BE2C (cell line): ENCODE measurements at regions not wholly inside any gene's neighbourhood (a gene's known extent, or its start where the extent isn't known, plus 50 kb on each side); places are given as distances from the start of the nearest gene placed in this dataset.

ENCODE experiments used
- DNase-seq: peaks from one replicate; pipeline ENCODE4 v3.0.0-alpha.2; 2020
- H3K27me3 ChIP-seq: fragments of 250-450 bp; sonication (Bioruptor Pico); 2 replicates; pipeline ENCODE4 v1.5.1; 2020; ENCODE audit warnings: mild to moderate bottlenecking
- H3K36me3 ChIP-seq: fragments of 250-450 bp; sonication (Bioruptor Pico); 2 replicates; pipeline ENCODE4 v1.5.1; 2020; ENCODE audit warnings: mild to moderate bottlenecking
- H3K4me1 ChIP-seq: fragments of 250-450 bp; sonication (Bioruptor Pico); 2 replicates; pipeline ENCODE4 v1.5.1; 2020
- H3K4me3 ChIP-seq: 2 replicates; pipeline ENCODE4 v1.5.1; 2011; ENCODE audit warnings: low read depth, low read length
- H3K9me3 ChIP-seq: fragments of 250-450 bp; sonication (Bioruptor Pico); 2 replicates; pipeline ENCODE4 v1.5.1; 2020
- CTCF ChIP-seq: IDR thresholded peaks from 2 replicates; pipeline ENCODE4 v1.5.1; 2012; ENCODE audit warnings: mild to moderate bottlenecking, low read depth, low read length

GRCh38 chr1:80891871-80892270, 908.9 kb upstream of the ADGRL2 start:
- DNase-seq, result no peak
- H3K9me3 ChIP-seq, result no peaks in the 10 kb centered on the region
- TF ChIP-seq CTCF, result no peak
- no peaks in the 10 kb centered on the region for H3K27me3 ChIP-seq
- H3K4me3 ChIP-seq, result no peak overlapping the region
- no peaks in the 10 kb centered on the region for H3K4me1 ChIP-seq
- no peaks in the 10 kb centered on the region for H3K36me3 ChIP-seq

GRCh38 chr1:80882553-80882952, 918.2 kb upstream of the ADGRL2 start:
- no peak for TF ChIP-seq CTCF

GRCh38 chr1:80878343-80878742, 922.4 kb upstream of the ADGRL2 start:
- no peak for TF ChIP-seq CTCF
- Histone ChIP-seq H3K4me1 (no peaks in the 10 kb centered on the region), H3K4me3 (no peak overlapping the region), H3K36me3 (no peaks in the 10 kb centered on the region), H3K9me3 (no peaks in the 10 kb centered on the region), H3K27me3 (no peaks in the 10 kb centered on the region)
- DNase-seq, result no peak

More at GRCh38 chr1:80882553-80882952, 918.2 kb upstream of the ADGRL2 start:
- Histone ChIP-seq H3K27me3 (no peaks in the 10 kb centered on the region), H3K4me3 (no peak overlapping the region), H3K9me3 (no peaks in the 10 kb centered on the region), H3K36me3 (no peaks in the 10 kb centered on the region), H3K4me1 (no peaks in the 10 kb centered on the region)
- no peak for DNase-seq

- no peaks in the 10 kb centered on the region for H3K36me3 ChIP-seq
- DNase-seq, result no peak
- H3K4me3 ChIP-seq, result no peak overlapping the region
- no peaks in the 10 kb centered on the region for H3K27me3 ChIP-seq
- H3K9me3 ChIP-seq, result no peaks in the 10 kb centered on the region
- no peaks in the 10 kb centered on the region for H3K4me1 ChIP-seq
- no peak for TF ChIP-seq CTCF
Measured at GRCh38 chr1:80876035-80876434, 924.7 kb upstream of the ADGRL2 start.

- no peaks in the 10 kb centered on the region for H3K9me3 ChIP-seq
- H3K4me1 ChIP-seq, result no peaks in the 10 kb centered on the region
- DNase-seq, result no peak
- H3K27me3 ChIP-seq, result no peaks in the 10 kb centered on the region
- TF ChIP-seq CTCF, result no peak
- H3K4me3 ChIP-seq, result no peak overlapping the region
- H3K36me3 ChIP-seq, result no peaks in the 10 kb centered on the region
Measured at GRCh38 chr1:80869299-80869698, 931.4 kb upstream of the ADGRL2 start.

GRCh38 chr1:80847904-80848303, 952.8 kb upstream of the ADGRL2 start:
- no peak overlapping the region for H3K4me3 ChIP-seq
- no peaks in the 10 kb centered on the region for H3K27me3 ChIP-seq
- no peaks in the 10 kb centered on the region for H3K9me3 ChIP-seq
- no peak for DNase-seq
- H3K4me1 ChIP-seq, result no peaks in the 10 kb centered on the region
- no peaks in the 10 kb centered on the region for H3K36me3 ChIP-seq
- TF ChIP-seq CTCF, result no peak
